ENCODE measurements at regions not wholly inside any gene's neighbourhood (a gene's known extent, or its start where the extent isn't known, plus 50 kb on each side); places are given as distances from the start of the nearest gene placed in this dataset.

DNA sequence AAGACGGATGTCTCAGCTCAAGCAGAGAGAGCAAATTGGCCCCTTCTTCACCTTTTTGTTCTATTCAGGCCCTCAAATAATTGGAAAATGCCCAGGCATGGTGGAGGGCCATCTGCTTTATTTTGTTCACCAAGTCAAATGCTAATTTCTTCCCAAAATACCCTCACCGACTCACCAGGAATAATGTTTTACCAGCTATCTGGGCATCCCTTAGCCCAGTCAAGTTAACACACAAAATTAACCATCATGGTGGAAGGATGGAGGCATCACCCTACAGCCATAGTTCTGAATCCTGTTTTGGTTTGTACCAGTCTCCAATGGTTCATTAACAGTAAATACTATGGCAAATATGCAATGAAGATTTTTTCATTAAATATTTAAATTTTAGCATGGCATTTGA lies 51.7 kb upstream of the SERP2 start:
- Histone ChIP-seq H3K4me1 (replicated peaks in 1 of 4; ENCODE audit: control insufficient read depth in 3 of 4, insufficient read depth in 4 of 4, low read length in 3 of 4) (no peaks in the 10 kb centered on the region), H2AFZ (ENCODE audit: low read length) (no peak overlapping the region), H4K8ac (ENCODE audit: extremely low read depth, insufficient read depth, low read length) (no peak overlapping the region), H4K20me1 (replicated peaks in 1 of 2; ENCODE audit: control insufficient read depth in 1 of 2, insufficient read depth in 2 of 2, low read length in 2 of 2) (no peaks in the 10 kb centered on the region), H3K9ac (replicated peaks in 1 of 4; ENCODE audit: extremely low read depth in 1 of 4, low read depth in 3 of 4, low read length in 3 of 4) (no peak overlapping the region), H3K23me2 (ENCODE audit: low read depth, low read length) (no peaks in the 10 kb centered on the region), H3K79me2 (ENCODE audit: control insufficient read depth in 1 of 2, insufficient read depth in 2 of 2, low read length in 2 of 2) (no peaks in the 10 kb centered on the region), H4K91ac (replicated peaks; ENCODE audit: insufficient read length, low read length) (no peak overlapping the region), H3K27ac (ENCODE audit: low read depth, low read length) (no peak overlapping the region), H3K79me1 (ENCODE audit: low read depth, low read length) (no peaks in the 10 kb centered on the region), H2BK120ac (replicated peaks; ENCODE audit: low read depth, low read length) (no peak overlapping the region), H3K23ac (ENCODE audit: insufficient read length) (no peak overlapping the region), H2BK12ac (ENCODE audit: low read depth, low read length) (no peak overlapping the region), H3K4me3 (ENCODE audit: extremely low read depth in 1 of 4, insufficient read depth in 2 of 4, low read depth in 3 of 4, low read length in 4 of 4) (no peak overlapping the region), H3K4ac (replicated peaks; ENCODE audit: insufficient read length, low read depth, low read length) (no peak overlapping the region), H3K56ac (replicated peaks; ENCODE audit: insufficient read length, low read depth, low read length) (no peak overlapping the region), H3K18ac (ENCODE audit: extremely low read depth, low read length) (no peak overlapping the region), H3K14ac (ENCODE audit: insufficient read length) (no peak overlapping the region), H3K27me3 (replicated peaks in 1 of 4; ENCODE audit: control insufficient read depth in 3 of 4, extremely low read depth in 1 of 4, insufficient read depth in 3 of 4, low read length in 3 of 4) (no peaks in the 10 kb centered on the region), H2BK15ac (ENCODE audit: low read length) (no peak overlapping the region), H3K4me2 (ENCODE audit: insufficient read depth in 1 of 2, low read depth in 2 of 2, low read length in 2 of 2) (no peak overlapping the region), H2BK20ac (ENCODE audit: low read length) (no peak overlapping the region), H4K5ac (ENCODE audit: insufficient read length, low read depth, low read length) (no peak overlapping the region), H2BK5ac (ENCODE audit: low read depth, low read length) (no peak overlapping the region), H3K9me3 (ENCODE audit: insufficient read depth in 2 of 2, low read depth in 1 of 2, low read length in 1 of 2) (peaks cover 0 to 3% of the 10 kb centered on the region in 2 experiments; a peak in 1 of 4 replicates), H3K36me3 (ENCODE audit: control insufficient read depth in 2 of 4, insufficient read depth in 4 of 4, low read length in 3 of 4) (no peaks in the 10 kb centered on the region), H2AK5ac (ENCODE audit: low read depth, low read length) (no peak overlapping the region)
- TF ChIP-seq NANOG (IDR thresholded peaks at IDR 0.05; ENCODE audit: insufficient read depth, low read depth, low read length, poor library complexity, severe bottlenecking), result no peak
- TF ChIP-seq, protein P1, sequence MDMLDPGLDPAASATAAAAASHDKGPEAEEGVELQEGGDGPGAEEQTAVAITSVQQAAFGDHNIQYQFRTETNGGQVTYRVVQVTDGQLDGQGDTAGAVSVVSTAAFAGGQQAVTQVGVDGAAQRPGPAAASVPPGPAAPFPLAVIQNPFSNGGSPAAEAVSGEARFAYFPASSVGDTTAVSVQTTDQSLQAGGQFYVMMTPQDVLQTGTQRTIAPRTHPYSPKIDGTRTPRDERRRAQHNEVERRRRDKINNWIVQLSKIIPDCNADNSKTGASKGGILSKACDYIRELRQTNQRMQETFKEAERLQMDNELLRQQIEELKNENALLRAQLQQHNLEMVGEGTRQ (IDR thresholded peaks at IDR 0.05; ENCODE audit: low read length), result no peak
- TF ChIP-seq KDM4A (IDR thresholded peaks at IDR 0.05; ENCODE audit: low read depth, low read length, severe bottlenecking), result no peak
- CTCF ChIA-PET (ENCODE audit: partially characterized antibody), result interaction anchor here (1.0 kb wide), 1 partner anchor 26 kb away, joined by 4 read pairs; no protein-coding TSS in a partner anchor
- POLR2A ChIA-PET (ENCODE audit: partially characterized antibody), result no interaction called here
- FAIRE-seq (no peak), DNase-seq (ENCODE audit: low read depth in 1 of 2, low spot score in 2 of 2) (no peak)
- WGBS, 2 experiments (ENCODE audit: extremely low coverage in 1 of 2, insufficient coverage in 1 of 2, insufficient read length in 1 of 2, insufficient replicate concordance in 2 of 2, low coverage in 1 of 2, low lambda C conversion rate in 2 of 2, missing lambda C conversion rate in 1 of 2), result 91% methylated on average over 2 of the region's 2 CpGs; no CpG with 5 or more reads in 1 of the 2 experiments
